GM19467 (cell line): ENCODE measurements at regions not wholly inside any gene's neighbourhood (a gene's known extent, or its start where the extent isn't known, plus 50 kb on each side); places are given as distances from the start of the nearest gene placed in this dataset.
"Not testable (repeated sequence)": the region's sequence is repeated elsewhere in the genome, so short reads cannot be mapped to it uniquely, and the experiment has no call there.

Source experiments
- ATAC-seq: cut with Tn5 transposase; IDR thresholded peaks from one replicate; pipeline ENCODE4 v1.9.1; 2021; ENCODE audit warnings: mild to moderate bottlenecking, moderate library complexity; ENCODE audit not compliant: unreplicated experiment

DNA sequence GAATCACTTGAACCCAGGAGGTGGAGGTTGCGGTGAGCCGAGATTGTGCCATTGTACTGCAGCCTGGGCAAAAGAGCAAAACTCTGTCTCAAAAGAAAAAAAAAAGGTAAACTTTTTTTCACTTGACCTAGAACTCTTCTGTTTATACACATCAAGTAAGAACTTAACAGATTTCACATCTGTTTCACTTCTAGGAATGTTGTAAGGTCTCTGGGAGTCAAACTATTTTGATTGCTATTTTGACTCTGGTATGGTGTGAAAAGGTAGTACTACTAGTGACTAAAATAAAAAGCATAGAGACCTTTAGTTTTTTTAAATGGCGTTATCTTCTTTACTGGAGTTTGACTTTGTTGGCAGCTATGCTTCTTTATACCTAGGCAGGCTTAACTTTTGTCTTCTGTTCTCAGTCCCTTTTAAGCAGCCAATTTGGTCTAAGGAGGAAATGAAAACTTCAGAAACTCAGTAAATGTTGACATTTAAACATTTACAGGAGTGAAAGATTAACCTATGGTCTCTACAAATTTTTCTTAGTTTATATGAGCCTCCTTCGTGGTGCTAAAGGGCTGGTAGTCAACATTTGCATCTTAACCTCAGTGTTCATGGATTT lies 84.7 kb downstream of the METTL2B start:
- ATAC-seq: not testable (repeated sequence)

DNA sequence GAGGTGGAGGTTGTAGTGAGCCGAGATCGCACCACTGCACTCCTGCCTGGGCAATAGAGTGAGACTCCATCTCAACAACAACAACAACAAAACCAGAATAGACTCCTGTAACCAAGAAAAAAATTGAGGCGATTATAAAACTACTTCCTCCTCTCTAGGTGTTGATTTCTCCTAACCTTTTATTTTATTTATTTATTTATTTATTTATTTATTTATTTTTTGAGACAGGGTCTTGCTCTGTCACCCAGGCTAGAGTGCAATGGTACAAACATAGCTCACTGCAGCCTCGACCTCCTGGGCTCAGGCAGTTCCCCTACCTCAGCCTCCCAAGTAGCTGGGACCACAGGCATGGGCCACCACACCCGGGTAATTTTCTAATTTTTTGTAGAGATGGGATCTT lies 86.2 kb downstream of the METTL2B start:
- ATAC-seq: not testable (repeated sequence)

DNA sequence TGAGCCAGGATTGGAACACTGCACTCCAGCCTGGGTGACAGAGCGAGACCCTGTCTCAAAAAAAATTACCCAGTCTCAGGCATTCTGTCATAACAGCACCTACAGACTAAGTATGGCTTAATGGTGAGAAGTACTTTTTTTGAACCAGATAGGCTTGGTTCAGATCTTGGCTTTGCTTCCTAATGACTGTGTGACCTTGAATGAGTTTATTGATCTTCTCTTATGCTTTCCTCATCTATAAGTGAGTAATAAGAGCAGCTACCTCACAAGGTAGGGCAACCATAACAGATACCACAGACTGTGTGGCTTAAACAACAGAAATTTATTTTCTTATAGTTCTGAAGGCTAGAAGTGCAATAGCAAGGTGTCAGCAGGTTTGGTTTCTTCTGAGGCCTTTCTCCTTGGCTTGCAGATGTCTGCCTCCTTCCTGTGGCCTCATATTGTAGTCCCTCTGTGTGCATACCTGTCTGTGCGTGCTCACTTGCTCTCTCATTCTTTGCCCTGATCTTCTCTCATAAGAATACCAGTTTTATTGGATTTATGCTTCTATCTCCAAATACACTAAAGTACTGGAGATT lies 87.7 kb downstream of the METTL2B start:
- ATAC-seq: not testable (repeated sequence)

DNA sequence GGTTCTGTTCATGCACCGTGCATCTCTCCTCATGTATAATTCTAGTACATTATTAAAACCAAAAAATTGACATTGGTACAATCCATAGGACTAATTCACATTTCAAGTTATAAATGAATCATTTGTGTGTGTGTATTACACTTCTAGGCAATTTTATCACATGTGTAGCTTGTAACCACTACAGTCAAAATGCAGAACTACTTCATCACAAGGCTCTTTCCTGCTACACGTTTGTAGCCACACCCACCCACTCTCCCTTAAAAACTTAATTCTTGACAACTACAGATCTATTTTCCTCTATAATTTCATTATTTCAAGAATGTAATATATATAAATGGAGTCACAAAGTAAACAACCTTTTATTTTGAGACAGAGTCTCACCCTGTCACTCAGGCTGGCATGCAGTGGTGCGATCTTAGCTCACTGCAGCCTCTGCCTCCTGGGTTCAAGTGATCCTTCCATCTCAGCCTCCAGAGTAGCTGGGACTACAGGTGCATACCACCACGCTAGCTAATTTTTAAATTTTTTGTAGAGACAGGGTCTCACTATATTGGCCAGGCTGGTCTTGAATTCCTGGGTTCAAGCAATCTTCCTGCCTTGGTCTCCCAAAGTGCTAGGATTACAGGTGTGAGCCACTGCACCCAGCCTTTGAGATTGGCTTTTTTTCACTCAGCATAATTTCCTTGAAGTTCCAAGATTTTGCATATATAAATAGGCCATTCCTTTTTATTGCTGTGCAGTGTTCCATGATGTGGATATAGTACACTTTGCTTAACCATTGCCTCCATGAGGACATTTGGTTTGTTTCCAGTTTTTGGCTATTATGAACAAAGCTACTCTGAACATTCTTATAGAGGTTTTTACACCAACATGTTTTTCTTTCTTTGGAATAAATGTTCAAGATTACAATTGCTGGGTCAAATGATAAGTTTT lies 88.7 kb downstream of the METTL2B start:
- ATAC-seq: not testable (repeated sequence)

DNA sequence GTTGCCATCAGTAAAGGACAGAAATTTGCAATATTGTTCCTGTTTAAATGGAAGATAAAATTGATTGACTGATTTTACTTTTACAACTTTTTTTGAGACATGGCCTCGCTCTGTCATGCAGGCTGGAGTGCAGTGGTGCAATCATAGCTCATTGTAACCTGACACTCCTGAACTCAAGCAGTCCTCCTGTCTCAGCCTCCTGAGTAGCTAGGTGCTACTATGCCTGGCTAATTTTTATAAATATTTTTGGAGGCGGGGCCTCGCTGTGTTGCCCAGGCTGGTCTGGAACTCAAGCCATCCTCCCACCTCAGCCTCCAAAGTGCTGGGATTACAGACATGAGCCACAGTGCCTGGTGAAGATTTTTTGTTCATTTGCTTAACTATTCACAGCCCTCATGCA lies 96.8 kb upstream of the GARIN1A start:
- ATAC-seq: not testable (repeated sequence)

DNA sequence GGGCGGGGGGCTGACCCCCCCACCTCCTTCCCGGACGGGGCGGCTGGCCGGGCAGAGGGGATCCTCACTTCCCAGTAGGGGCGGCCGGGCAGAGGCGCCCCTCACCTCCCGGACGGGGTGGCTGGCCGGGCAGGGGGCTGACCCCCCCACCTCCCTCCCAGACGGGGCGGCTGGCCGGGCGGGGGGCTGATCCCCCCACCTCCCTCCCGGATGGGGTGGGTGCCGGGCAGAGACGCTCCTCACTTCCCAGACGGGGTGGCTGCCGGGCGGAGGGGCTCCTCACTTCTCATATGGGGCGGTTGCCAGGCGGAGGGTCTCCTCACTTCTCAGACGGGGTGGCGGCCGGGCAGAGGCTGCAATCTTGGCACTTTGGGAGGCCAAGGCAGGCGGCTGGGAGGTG lies 95.1 kb upstream of the GARIN1A start:
- not testable (repeated sequence) for ATAC-seq

DNA sequence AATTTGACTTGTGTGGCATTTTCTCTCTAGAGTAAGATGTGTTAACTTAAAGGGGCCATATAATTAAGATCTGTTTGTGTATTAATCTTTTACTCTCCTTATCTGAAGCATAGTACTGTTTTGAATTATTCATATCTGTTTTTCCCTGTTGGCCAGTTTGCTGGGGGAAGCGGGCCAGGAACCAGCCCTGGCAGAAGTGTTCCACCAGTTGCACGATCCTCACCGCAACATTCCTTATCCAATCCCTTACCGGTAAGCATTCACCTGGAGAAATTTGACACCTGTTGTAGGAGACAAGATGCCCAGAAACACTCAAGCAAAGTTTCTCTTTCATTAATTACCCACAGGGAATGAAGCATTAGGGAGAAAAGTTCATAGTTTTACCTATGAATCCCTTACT lies 92.2 kb upstream of the GARIN1A start:
- not testable (repeated sequence) for ATAC-seq

DNA sequence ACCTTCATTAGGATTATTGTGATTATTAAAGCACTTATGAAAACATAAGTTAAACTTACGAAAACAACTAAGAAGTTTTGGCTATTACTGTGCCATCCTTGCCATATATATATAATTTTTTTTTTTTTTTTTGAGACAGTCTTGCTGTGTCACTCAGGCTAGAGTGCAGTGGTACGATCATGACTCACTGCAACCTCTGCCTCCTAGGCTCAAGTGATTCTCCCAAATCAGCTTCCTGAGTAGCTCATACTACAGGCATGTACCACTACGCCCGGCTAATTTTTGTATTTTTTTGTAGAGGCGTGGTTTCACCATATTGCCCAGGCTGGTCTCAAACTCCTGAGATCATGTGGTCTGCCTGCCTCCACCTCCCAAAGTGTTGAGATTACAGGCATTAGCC lies 91.0 kb upstream of the GARIN1A start:
- not testable (repeated sequence) for ATAC-seq

DNA sequence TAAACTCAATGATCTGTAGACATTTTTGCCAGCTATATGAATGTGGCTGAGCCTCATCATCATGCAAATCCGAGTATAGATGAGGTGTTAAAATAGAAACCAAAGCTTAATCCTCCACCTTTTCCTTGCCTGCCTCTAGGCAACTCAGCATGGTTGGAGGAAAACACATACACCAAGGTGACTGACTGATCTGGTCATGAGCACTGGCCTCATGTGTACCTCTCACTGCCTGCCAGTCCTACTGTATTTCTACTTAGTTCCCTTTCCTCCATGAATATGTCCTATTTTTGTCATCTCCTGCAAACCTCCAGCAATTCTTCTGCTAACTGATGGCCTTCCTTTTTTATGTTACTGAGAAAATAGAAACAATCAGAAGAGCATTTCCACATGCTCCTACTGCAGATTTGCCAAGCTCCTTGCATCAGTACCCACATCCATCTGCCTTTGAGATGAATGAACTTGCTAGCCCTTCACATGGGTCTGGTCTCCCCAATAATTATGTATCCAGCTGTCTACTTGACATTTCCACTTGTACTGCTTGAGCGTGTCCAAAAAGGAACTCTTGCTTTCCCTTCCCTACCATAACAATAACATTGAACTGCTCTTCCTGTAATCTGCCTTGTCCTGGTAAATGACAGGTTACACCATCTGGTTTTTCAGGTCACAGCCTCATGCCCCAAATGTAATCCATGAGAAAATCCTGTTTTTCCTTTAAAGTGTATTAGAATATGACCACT lies 90.1 kb upstream of the GARIN1A start:
- not testable (repeated sequence) for ATAC-seq

DNA sequence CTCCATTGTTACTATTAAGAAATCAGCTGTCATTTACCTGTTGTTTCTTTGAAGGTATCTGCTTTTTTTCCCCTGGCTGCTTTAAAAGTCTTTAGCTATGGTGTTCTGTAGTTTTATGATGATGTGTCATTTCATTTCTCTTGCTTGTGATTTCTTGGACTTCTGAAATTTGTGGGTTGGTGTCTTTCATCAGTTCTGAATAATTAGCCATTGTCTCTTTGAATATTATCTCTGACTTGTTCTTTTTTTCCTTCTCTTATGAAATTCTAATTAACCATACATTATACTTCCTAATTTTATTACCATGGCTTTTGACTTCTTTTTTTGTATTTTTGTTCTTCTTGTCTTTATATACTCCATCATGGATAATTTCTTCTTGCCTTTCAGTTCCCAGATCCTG lies 85.4 kb upstream of the GARIN1A start:
- not testable (repeated sequence) for ATAC-seq

DNA sequence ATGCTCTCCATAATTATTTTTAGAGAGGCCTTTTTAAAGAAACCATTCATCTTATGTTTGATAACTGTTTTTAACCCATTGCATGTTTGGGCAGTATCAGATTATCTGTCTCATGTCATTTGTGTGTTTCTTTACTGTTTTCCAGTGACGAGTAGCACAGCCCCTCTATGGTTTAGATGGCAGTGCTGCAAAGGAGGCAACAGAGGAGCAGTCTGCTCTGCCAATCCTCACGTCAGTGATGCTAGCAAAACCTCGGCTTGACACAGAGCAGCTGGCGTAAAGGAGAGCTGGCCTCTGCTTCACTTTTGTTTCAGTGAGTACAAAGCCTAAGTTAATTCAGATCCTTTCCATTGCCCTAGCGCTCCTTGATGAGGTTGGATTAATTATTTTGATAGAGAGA lies 80.4 kb upstream of the GARIN1A start:
- ATAC-seq: no peak

DNA sequence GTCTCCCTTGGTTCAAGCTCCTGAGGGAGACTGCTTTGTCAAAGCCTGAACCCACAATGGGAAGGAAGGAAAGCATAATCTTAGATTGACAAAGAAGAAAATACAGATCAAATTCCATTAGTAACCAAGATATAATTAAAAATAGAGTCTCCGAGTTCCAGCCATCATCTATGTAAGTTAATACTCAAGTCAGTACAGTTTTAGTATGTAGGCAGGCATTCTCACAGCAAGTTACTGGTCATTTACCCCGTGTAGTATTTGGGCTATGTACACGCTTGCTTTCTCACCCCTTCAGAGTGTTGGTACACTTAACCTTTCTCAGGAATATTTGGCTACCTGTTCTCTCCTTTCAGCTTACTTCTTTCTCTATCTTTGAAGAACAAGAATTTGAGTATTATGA lies 79.9 kb upstream of the GARIN1A start:
- ATAC-seq: not testable (repeated sequence)

DNA sequence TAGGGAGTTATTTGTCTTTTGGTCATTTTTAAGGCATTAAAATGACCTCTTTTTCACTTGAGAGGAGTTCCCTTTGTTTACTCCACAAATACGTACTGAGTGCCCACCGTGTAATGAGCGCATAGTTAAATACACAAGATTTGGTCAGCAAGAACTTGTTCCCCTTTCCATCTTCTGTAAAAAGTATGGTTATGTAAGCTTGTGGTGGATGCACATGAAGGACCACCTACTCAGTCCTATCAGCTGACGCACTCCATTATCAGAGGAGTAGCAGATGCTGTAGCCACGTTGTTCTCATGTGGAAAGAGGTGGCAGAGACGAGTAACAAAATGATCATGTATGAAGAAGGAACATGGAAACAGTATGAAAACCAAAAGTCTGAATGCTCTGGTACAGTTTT lies 78.0 kb upstream of the GARIN1A start:
- ATAC-seq: not testable (repeated sequence)

DNA sequence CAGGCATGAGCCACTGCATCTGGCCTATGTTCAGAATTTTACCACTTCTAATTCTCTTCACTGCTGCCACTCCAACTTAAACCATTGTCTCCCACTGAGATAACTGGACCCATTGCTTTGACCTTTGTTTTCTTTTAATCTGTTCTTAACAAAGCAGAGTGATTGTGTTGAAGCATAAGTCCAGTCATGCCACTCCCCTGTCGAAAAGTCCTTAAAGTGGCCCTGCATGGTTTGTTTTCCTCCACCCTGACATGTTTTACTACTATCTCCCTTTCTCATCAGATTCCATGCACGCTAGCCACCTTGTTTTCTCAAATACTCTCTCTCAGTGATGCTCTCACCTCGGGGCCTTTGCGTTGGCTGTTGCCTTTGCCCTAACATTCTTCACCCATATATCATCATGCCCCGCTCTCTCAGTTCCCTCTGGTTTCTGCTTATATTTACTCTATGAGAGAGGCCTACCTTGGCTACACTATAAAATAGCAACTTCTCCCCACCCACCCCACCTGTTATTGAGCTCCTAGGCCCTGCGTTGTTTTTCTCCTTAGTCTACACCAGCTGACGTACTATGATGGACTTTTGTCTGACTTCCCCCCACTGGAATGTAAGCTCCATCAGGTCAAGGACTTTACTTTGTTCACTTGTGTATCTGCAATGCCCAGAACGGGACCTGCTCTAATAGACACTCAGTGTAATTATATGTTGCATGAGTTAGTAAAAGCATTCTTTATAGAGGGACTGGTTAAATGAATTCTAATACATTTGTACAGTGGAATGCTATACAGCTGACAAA lies 75.6 kb upstream of the GARIN1A start:
- ATAC-seq: not testable (repeated sequence)

DNA sequence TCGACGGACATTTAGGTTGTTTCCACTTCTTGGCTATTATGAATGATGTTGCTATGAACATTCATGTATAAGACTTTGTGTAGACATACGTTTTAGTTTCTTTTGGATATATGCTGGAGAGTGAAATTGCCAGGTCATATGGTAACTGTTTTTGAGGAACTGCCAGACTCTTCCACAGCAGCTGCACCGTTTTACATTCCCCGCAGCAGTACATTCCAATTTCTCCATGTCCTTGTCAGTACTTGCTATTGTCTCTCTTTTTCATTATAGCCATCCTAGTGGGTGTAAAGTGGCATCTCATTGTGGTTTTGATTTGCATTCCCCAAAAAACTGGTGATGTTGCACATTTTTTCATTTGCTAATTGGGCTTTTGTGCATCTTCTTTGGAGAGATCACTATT lies 73.1 kb upstream of the GARIN1A start:
- not testable (repeated sequence) for ATAC-seq

DNA sequence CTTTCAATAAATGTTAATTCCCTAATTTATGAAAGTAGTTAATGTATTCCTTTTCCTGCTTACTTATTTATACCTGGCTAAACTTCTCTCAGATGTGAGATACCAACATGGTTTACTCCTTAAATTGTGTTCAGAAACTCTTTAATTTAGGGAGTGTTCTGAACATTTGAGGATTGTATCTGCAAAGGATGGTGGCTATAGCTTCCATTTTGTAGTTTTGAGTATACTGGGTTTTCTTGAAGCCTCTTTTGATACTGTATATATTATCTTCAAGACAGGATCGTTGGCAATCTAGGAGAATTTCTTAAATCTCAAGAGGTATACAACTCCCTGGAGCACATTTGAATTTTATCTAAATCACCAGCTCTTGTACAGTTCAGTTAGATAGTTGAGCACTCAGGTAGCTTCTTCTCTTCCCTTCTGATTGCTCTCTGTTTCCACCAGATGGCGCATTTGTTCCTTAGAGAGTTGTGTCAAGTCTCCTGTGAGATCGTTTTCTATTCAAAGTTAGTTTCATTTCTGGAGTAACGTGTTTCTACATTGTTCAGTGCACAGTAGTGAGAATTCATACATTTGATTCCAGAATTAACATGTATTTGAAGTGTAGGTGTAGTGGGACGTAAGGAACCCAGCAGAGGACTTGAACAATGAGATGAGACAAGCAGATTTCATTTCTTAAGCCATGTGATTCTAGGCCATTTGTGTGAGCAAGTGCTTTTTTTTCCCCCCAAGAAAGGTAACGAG lies 63.2 kb upstream of the GARIN1A start:
- ATAC-seq: peak; percentile 79

DNA sequence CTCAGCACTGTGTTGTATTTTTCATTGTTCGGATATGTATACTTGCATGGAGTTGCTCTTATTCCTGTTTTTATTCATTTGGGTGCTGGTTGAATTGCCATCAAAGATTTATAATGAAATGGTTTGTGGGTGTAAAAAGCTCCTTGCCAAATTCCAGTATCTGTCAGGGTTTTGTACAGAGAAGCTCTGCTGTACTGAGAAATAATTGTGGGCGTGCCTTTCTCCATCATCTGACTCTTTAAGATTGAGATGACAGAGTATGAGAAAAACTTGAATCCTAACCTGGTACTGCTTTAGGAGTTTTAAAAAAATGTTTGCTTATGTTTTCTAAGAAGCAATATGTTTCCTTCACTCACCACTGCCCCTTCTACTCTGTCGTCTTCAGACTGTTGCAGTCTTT lies 58.7 kb upstream of the GARIN1A start:
- ATAC-seq: not testable (repeated sequence)

DNA sequence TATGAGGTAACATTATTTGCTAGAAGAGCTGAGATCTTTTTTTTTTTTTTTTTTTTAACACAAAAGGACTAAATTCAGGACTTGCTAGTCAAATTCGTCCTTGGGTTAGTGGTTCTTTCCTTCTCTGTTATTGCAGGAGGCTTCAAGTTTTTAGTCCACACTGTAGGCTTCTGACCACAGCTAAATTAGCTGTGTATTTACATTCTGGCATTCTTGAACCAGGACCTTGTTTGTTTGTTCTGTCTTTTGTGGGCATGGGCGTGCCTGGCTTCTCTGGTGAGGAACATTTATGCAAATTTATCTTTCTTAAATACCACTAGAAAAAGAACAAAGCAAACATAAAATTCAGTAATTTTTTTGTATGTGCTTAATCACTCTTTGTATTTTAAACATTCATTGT lies 57.3 kb upstream of the GARIN1A start:
- ATAC-seq: not testable (repeated sequence)

DNA sequence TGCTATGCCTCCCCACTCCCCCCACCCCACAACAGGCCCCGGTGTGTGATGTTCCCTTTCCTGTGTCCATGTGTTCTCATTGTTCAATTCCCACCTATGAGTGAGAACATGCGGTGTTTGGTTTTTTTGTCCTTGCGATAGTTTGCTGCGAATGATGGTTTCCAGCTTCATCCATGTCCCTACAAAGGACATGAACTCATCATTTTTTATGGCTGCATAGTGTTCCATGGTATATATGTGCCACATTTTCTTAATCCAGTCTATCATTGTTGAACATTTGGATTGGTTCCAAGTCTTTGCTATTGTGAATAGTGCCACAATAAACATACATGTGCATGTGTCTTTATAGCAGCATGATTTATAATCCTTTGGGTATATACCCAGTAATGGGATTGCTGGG lies 55.3 kb upstream of the GARIN1A start:
- ATAC-seq: not testable (repeated sequence)
